Glomerular visceral epithelial cell (primary cell): ENCODE measurements at regions not wholly inside any gene's neighbourhood (a gene's known extent, or its start where the extent isn't known, plus 50 kb on each side); places are given as distances from the start of the nearest gene placed in this dataset.

ENCODE experiments used
- DNase-seq: peaks from one replicate; pipeline ENCODE4 v3.0.0-alpha.2; 2016; ENCODE audit errors: extremely low spot score

GRCh38 chr6:14635934-14636591, 518.5 kb downstream of the CD83 start:
- DNase-seq, result no peak

DNA sequence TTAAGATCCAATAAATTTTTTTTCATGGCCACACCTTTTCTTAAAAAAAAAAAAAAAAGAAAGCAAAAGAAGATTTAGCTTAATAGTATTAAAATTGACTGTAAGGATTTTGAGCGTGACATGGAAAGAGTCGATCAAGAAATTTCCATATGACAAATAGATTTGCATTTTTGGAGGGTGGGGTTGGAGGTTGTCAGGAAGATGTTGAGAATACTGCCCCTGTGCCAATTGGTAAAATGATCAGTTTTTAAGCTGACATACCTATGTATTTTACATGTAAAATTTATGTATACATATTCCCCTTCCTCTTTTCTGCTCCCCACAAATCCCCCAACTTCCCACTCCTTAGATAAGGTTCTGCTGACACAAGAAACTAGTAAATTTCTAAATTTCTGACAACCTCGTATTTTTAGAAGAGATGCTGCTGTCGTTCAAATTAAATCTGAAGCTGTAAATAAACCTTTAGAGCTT, 520.9 kb downstream of the CD83 start:
- no peak for DNase-seq

GRCh38 chr6:14638906-14639761, 521.6 kb downstream of the CD83 start:
- DNase-seq, result no peak

- no peak for DNase-seq
Observed at GRCh38 chr6:14639983-14640599, 522.5 kb downstream of the CD83 start.

DNA sequence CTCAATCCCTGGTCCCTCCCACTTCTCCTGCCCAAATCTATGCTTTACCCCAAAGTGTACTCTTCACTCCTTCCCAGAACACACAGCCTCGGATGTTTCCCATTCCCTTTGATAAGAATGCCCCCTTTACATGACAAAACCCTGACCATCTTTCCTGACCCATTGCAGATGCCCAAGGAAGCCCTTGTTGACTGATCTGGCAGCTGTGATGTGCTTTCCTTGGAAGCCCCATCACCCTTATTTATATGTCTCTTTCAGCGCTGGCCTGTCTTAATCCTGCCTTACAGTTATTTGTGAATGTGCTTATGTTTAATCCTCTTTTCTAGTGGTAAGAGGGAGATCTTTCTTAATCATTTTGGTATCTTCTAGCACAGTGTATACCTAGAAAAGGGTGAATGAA, 523.1 kb downstream of the CD83 start:
- no peak for DNase-seq

DNA sequence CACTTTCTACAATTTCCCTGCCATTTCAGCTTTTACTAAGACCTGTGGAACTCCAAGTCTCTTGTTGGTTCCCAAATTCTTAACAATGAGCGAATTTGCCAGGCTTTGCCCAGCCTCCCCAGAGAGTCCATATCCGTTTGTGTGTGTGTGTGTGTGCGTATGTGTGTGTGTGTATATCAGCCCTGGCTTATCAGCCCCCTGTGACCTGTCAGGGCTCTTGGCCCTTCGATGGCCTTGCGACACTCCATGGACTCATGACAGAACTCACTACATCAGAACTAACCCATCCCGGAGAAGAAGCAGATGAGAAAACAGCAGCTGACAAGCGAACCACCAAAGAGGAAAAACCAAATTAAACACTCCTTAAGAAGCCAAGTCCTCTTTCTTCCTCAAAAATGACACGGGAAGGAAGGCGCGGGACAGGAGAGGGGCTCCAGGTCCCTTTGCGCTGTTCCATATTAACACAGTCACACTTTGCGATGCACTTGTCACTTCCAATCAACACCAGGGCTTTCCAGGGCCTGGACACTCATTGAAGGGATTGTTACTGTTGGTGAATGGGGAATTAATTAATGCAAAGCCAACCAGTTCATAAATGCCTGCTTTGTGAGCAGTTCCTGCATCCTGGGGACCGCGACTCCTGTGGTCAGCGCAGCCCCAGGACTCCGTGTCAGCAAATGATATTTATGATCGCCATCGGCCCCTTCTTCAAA, 524.0 kb downstream of the CD83 start:
- DNase-seq, result no peak

GRCh38 chr6:14642136-14642505, 524.5 kb downstream of the CD83 start:
- DNase-seq, result no peak

DNA sequence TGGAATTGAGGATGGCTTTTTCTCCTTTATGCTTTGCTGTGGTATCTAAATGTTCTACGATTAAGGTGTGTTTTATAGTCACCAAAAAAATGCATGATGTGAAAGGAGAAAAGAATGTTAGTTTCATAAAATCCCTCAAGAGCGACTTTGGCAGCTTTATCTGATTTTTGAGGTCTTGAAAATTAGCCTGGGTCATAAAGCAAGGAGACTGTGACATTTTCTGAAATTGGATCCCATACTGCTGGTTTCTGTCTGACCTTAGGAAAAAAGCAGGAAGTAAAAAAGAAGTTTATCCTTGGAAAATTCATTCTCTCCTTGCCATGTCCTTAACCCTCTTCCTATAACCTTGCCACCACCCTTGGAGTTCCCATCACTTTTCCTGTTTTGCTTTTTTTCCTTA, 525.3 kb downstream of the CD83 start:
- DNase-seq, result no peak

DNA sequence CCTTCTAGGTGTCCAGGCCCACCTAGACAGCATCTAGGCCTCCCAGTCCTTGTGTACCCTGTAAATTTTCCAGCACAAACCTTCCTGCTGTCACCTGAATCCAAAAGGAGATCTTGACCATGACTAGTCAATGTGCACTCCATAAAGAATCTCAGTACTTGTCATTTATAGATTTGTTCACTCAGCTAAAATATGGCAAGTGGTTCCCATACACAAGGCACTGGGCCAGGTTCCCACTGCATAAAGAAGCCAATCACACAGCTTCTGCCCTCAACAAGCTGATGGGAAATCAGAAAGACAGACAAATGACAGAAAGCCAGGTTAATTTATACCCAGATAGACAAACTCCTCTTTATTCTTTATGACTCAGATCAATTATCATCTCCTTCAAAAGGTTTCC, 526.8 kb downstream of the CD83 start:
- no peak for DNase-seq

DNA sequence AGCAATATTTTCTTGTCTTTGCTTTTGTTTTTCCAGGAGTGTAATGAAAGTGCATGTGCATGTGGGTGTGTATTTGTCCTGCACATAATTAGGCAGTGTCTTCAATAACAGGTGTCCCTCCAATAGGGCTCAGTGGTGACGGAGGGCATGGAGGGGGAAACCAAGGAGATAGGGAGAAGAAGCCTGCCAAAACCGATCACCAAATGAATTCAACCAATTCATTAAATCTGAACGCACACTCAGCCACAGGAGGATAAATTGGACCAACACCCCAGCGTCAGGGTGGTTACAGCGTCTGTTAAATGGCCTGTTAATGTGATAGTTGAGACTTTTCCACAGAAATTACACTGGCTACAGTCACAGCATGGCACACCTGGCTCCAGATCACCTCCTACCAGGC, 527.6 kb downstream of the CD83 start:
- no peak for DNase-seq

GRCh38 chr6:14645841-14646240, 528.3 kb downstream of the CD83 start:
- DNase-seq, result no peak

DNA sequence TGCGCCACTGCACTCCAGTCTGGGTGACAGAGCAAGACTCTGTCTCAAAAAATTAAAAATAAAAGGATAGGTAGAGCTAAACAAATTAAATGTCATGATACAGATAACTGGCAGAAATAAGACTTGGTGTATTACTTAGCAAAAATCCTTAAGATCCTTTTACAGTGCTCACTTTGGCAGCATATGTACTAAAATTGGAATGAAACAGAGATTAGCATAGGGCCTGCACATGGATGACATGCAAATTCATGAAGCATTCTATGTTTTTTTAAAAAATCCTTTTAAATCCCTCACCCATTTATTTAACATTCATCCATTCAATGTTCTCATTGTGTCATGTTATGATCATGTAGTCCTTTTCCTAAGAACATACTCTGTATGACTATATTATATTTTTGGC, 528.8 kb downstream of the CD83 start:
- no peak for DNase-seq

DNA sequence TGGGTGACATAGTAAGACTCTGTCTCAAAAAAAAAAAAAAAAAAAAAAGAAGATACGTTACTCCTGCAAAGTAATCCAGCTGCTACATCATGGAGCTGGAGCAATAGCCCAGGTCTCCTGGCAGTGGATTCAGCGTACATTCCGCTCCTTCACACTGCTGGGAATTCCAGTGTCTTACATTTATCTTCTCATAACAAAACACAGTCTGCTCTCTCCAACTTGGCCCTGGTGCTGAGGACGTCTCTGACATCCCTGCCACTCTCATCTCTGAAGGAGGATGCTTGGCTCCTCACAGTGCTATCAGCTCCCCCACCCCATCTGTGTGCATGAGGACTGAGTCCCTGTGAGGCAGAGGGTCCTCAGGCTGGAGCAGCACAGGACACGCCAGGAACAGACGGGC, 529.8 kb downstream of the CD83 start:
- DNase-seq, result no peak

- DNase-seq, result no peak
Observed at GRCh38 chr6:14652536-14652935, 535.0 kb downstream of the CD83 start.

DNA sequence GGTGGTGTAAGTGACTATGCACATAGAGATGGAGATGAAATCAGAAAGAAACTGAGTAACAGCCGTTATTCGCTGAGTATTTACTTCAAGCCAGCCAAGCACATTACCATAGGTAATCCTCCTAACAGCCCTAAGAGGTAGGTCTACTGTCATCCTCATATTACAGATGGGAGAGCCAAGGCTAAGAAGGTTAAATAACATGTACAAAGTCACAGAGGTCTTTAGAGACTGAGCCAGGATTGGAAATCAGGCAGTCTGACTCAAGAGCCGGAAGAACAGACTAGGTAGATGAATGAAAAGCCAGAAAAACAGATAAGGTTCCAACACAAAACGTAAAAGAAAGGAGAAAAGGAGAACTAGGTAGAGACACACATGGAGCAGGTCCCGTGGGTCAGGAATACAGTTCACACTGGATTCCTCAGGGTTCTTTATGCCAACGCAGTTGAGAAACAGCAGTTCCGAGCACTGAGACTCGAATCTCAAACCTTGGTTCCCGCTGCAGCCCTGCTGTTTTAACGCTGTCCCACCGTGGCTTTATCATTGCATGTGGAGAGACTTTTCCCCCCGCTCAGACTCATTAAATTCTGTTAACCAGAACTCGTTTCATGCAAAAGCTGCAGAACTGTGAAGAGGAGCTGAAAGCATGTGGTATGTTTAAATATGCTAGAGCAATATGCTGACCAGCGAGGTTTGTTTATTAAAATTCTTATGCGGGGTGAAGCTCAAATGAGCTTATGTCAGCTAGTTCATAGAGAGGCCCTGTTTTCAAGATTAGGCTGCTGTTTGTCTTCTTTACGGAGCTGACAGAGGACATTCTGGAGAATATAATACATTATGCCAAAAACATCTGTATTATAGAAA, 537.9 kb downstream of the CD83 start:
- no peak for DNase-seq

DNA sequence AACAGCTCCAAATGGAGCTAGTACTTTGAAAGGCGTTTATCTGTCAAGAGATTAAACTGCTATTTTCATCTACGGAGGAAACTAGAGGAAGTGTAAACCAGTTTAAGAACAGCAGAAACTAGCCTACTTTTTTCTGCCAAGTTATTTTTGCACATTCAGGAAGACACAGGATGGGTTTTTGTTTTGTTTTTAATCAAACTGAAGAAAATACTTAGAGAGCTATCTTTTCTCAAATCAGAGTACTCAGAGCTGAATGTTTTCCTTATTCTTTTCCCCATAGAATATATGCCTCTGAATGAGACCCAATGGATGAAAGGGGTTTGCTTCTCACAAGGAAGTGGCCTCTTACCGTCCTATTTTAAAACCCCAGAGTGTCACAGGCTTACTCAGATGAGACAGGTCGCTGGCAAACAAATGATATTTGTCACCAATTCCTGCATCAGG, 538.5 kb downstream of the CD83 start:
- DNase-seq, result no peak

GRCh38 chr6:14656649-14657048, 539.1 kb downstream of the CD83 start:
- no peak for DNase-seq

DNA sequence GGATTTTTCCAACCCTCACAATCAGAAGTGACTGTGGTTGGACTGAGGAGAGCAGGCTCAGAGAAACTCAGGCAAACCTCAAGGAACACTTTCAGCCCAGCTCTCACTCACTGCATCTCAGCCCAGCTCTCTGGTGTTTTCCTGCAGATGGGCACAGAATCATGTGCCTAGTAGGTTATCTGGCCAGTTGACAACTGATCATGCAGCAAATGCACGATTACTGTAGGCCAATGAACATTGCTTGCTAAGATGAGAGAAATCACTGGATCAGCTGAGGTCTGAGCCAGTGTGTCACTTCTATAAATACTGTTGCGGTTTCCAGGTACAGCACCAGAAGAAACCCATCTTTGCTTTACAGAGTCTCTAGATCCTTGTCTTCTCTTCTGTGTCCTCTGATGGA, 540.5 kb downstream of the CD83 start:
- DNase-seq, result no peak

DNA sequence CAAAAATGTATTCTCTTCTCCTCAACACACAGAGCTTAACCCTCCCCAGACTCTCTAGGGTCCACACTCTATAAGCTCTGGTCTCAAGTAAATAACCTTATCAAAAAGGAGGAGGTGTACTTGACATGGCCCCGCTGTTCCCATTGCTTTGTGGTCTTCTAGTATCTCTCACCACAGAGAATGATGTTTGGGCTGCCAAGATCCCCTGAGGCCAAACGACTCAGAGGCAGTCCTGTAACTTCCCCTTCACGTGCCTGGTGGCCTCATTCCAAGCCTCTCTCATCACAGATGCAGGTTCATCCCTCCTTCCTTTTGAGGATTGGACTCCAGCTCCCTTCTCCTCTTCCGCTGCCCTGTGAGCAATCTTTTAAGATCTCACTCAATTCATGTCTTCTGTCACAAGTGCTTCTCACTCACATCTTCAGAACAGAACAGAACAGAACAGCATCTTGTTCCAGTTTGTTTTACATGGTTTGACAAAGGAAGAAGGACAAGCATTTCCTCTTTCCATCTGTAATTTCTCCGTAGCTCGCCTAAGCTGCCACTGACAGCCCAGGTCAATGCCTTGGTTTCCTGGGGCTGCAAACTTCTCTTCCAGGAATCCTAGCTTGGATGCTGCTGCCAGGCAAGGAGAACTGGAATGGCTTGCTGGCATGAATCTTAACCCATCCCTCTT, 541.5 kb downstream of the CD83 start:
- no peak for DNase-seq

DNA sequence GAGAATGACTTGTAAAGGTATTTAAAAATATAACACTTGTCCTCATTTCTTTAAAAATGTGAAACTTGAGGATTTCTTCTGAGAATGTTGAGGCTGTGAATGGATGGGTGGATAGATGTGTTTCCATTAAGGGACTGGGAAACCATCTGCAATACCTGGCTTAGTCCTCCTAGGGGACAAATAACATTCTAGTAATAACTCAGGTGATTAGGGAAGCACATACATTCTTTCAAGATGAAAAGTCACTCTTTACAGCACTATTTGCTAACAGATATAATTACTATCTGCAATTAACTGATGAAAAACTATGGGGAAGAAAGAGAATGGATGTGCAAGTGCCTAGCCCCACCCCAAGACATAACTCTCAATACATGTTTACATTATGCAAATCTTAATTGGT, 542.3 kb downstream of the CD83 start:
- DNase-seq, result no peak
